MCF 10A (cell line): ENCODE measurements at regions not wholly inside any gene's neighbourhood (a gene's known extent, or its start where the extent isn't known, plus 50 kb on each side); places are given as distances from the start of the nearest gene placed in this dataset.
A peak's percentile ranks its signal among the peaks of the same experiment; 100 is the strongest.

Experiments
- BruUV-seq: library from RNA; stranded (reverse); fragments of 400-500 nt; replicated peaks from 2 replicates; lab custom pipeline; 2021; lab: Mats Ljungman, UMichigan
- CTCF ChIA-PET: fragments of 300-600 bp; sonication (Branson Sonifier 250); formaldehyde crosslinking; extraction: SDS; loops from one replicate; lab custom pipeline; 2021; ENCODE audit warnings: antibody characterized with exemption, inconsistent platforms; lab: Yijun Ruan, JAX
- POLR2A ChIA-PET: fragments of 300-600, 350-650 bp; sonication (Branson Sonifier 250); formaldehyde crosslinking; extraction: SDS; loops from one replicate; lab custom pipeline; 2020; ENCODE audit warnings: antibody characterized with exemption, inconsistent platforms; lab: Yijun Ruan, JAX
- DNase-seq: peaks from one replicate; pipeline ENCODE4 v3.0.0-alpha.2; 2018; ENCODE audit not compliant: unreplicated experiment
- H3K27ac Mint-ChIP-seq: one replicate; pipeline ENCODE4 v1.8.0; 2022; ENCODE audit warnings: mild to moderate bottlenecking, low read depth, mixed read lengths; ENCODE audit not compliant: unreplicated experiment
- H3K27me3 Mint-ChIP-seq: one replicate; pipeline ENCODE4 v1.8.0; 2022; ENCODE audit warnings: mixed read lengths; ENCODE audit not compliant: insufficient read depth, unreplicated experiment
- H3K36me3 Mint-ChIP-seq: one replicate; pipeline ENCODE4 v1.8.0; 2022; ENCODE audit warnings: mild to moderate bottlenecking, moderate library complexity, mixed read lengths; ENCODE audit not compliant: insufficient read depth, unreplicated experiment
- H3K4me1 Mint-ChIP-seq: one replicate; pipeline ENCODE4 v1.8.0; 2022; ENCODE audit warnings: mixed read lengths; ENCODE audit not compliant: insufficient read depth, unreplicated experiment
- H3K4me3 Mint-ChIP-seq: one replicate; pipeline ENCODE4 v1.8.0; 2022; ENCODE audit warnings: mild to moderate bottlenecking, moderate library complexity, mixed read lengths; ENCODE audit not compliant: unreplicated experiment
- H3K9me3 Mint-ChIP-seq: one replicate; pipeline ENCODE4 v1.8.0; 2022; ENCODE audit warnings: mixed read lengths; ENCODE audit not compliant: unreplicated experiment
- intact Hi-C: fragments of 100-400 bp; cut with micrococcal nuclease; formaldehyde crosslinking; loops from 2 replicates; pipeline ENCODE4 v1.14.1; 2022
- TF ChIP-seq, protein P1 (sequence below): fragments of 200-600 bp; IDR thresholded peaks from one replicate; pipeline ENCODE4 v1.8.0; 2022; ENCODE audit warnings: antibody characterized with exemption, mild to moderate bottlenecking; ENCODE audit not compliant: unreplicated experiment

DNA sequence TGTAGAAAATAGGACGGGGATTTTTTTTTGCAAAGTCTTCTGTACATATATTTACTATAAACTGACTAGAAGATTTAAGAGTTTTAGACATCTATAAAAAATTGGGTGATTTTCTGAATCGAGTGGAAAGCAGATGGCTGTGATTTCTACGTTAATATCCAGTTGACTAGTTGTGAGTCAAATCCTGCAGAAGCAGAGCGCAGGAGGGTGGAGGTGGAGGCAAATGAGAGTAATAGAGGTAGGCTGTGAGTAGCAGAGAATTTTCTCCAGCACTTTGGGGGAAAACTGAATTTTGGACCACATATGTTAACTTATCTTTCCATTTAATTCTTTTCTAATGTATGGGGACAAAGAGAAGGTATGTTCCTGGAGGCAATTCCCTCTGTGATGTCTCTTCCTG lies 82.1 kb upstream of the SOX3 start:
- intact Hi-C loops = no loop called here
- no peaks in the 10 kb centered on the region for H3K4me1 Mint-ChIP-seq
- POLR2A ChIA-PET = no interaction called here
- no peak overlapping the region for H3K27ac Mint-ChIP-seq
- H3K36me3 Mint-ChIP-seq = no peaks in the 10 kb centered on the region
- DNase-seq = no peak
- no peaks in the 10 kb centered on the region for H3K9me3 Mint-ChIP-seq
- no peak overlapping the region for H3K4me3 Mint-ChIP-seq
- TF ChIP-seq, protein P1, sequence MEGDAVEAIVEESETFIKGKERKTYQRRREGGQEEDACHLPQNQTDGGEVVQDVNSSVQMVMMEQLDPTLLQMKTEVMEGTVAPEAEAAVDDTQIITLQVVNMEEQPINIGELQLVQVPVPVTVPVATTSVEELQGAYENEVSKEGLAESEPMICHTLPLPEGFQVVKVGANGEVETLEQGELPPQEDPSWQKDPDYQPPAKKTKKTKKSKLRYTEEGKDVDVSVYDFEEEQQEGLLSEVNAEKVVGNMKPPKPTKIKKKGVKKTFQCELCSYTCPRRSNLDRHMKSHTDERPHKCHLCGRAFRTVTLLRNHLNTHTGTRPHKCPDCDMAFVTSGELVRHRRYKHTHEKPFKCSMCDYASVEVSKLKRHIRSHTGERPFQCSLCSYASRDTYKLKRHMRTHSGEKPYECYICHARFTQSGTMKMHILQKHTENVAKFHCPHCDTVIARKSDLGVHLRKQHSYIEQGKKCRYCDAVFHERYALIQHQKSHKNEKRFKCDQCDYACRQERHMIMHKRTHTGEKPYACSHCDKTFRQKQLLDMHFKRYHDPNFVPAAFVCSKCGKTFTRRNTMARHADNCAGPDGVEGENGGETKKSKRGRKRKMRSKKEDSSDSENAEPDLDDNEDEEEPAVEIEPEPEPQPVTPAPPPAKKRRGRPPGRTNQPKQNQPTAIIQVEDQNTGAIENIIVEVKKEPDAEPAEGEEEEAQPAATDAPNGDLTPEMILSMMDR = no peak
- CTCF ChIA-PET = interaction anchor here (2.9 kb wide), 1 partner anchor 14 kb away, joined by 15 read pairs; no protein-coding TSS in a partner anchor
- no TSS peak for BruUV-seq
- H3K27me3 Mint-ChIP-seq = peaks cover 89% of the 10 kb centered on the region

DNA sequence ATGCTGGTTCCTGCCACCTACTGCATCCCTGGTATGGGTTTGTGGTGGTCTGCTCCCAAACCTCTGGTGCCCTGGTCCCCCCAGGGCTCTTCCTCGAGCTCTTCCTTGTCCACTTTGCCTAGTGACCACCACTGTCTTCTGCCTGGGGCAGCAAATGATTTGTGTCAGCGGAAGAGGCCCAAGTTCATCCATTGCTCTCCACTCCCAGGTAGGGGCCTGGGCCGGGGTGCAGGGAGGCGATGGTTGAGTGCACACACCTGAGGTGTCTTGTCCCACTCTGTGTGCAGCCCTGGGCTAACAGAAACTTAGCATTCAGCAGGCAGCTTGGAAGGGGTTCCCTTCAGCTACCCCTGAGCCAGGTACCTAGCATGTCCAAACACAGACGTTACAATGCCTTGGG lies 75.6 kb upstream of the SOX3 start:
- H3K9me3 Mint-ChIP-seq = no peaks in the 10 kb centered on the region
- no peaks in the 10 kb centered on the region for H3K36me3 Mint-ChIP-seq
- H3K4me3 Mint-ChIP-seq = no peak overlapping the region
- no peak for DNase-seq
- no TSS peak for BruUV-seq
- H3K27me3 Mint-ChIP-seq = peaks cover 53% of the 10 kb centered on the region
- no peak overlapping the region for H3K27ac Mint-ChIP-seq
- ChIA-PET CTCF (interaction anchor here (1.0 to 1.2 kb wide), 2 partner anchors 73 to 84 kb away, joined by 3 to 5 read pairs; no protein-coding TSS in a partner anchor), POLR2A (interaction anchor here (1.4 kb wide), 1 partner anchor 16 kb away, joined by 3 read pairs; no protein-coding TSS in a partner anchor)
- intact Hi-C loops = no loop called here
- H3K4me1 Mint-ChIP-seq = no peaks in the 10 kb centered on the region
- TF ChIP-seq, protein P1 = no peak

DNA sequence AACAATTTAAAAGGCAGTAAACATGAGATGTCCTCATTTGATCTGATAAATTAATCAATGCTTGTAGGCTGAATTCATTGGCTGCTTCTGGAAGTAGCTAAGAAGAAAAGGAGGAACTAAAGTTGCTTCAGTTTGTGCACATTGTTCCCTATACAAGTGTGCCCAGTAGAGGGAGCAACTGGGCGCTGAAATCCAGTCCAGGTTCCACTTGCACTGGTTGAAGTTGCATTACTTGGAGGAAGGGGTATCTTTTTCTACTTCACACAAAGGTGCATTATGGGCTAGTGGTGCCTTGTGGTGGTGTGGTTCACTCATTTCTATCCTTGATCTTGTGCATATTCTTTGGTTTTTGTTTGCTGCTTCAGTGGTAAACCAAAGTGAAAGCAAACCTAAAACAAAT lies 67.9 kb upstream of the SOX3 start:
- POLR2A ChIA-PET = interaction anchor here (0.6 kb wide), 1 partner anchor 88 kb away, joined by 3 read pairs; no protein-coding TSS in a partner anchor
- intact Hi-C loops = loop anchor here (1.0 to 2.0 kb wide), 3 partner anchors 89 to 516 kb away; no protein-coding TSS in a partner anchor
- Mint-ChIP-seq H3K27ac (no peak overlapping the region), H3K36me3 (no peaks in the 10 kb centered on the region), H3K4me3 (no peak overlapping the region), H3K9me3 (no peaks in the 10 kb centered on the region), H3K27me3 (peaks cover 29% of the 10 kb centered on the region), H3K4me1 (peaks cover 6% of the 10 kb centered on the region)
- TF ChIP-seq, protein P1 = peak; percentile 61
- DNase-seq = peak; percentile 68
- CTCF ChIA-PET = interaction anchor here (0.5 to 4.5 kb wide), 26 partner anchors 10 to 1016 kb away, joined by 3 to 52 read pairs (median 3); no protein-coding TSS in a partner anchor
- no TSS peak for BruUV-seq

DNA sequence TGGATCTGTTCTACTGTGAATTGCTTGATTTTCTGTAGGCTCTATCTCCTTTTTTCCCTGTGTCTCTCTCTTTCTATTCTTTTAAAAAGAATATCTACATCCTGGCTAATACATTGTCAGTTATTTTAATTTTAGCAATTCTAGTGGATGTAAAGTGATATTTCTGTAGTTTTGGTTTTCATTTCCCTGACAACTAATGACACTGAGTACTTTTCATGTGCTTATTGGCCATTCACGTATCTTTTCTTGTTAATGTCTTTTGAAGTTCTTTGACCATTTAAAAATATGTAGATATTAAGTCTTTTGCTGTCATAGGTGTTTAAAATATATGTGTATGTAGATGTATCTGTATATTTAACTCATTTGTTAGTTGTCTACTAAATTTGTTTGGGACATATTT lies 59.0 kb upstream of the SOX3 start:
- no peaks in the 10 kb centered on the region for H3K4me1 Mint-ChIP-seq
- peaks cover 13% of the 10 kb centered on the region for H3K27me3 Mint-ChIP-seq
- ChIA-PET CTCF (no interaction called here), POLR2A (interaction anchor here (0.7 kb wide), 1 partner anchor 199 kb away, joined by 4 read pairs; no protein-coding TSS in a partner anchor)
- no TSS peak for BruUV-seq
- DNase-seq = no peak
- no peaks in the 10 kb centered on the region for H3K36me3 Mint-ChIP-seq
- H3K4me3 Mint-ChIP-seq = no peak overlapping the region
- no peaks in the 10 kb centered on the region for H3K9me3 Mint-ChIP-seq
- TF ChIP-seq, protein P1 = no peak
- H3K27ac Mint-ChIP-seq = no peak overlapping the region
- intact Hi-C loops = no loop called here
